ENCODE measurements at regions not wholly inside any gene's neighbourhood (a gene's known extent, or its start where the extent isn't known, plus 50 kb on each side); places are given as distances from the start of the nearest gene placed in this dataset.

GRCh38 chr4:180106122-180106521, 2137.1 kb upstream of the TENM3 start:
- H3K27me3 ChIP-seq (ENCODE audit: insufficient read depth, low read length, poor library complexity), result no peaks in the 10 kb centered on the region
- H3K4me3 ChIP-seq (ENCODE audit: low read depth in 1 of 2, low read length in 2 of 2), result no peak overlapping the region
- no peaks in the 10 kb centered on the region for H3K9me3 ChIP-seq (ENCODE audit: insufficient read depth, low read length, severe bottlenecking)
- no peak overlapping the region for H3K4me2 ChIP-seq (ENCODE audit: insufficient read depth, low read length)
- ATAC-seq (ENCODE audit: insufficient read depth, low read depth), result no peak
- TF ChIP-seq, protein P1, sequence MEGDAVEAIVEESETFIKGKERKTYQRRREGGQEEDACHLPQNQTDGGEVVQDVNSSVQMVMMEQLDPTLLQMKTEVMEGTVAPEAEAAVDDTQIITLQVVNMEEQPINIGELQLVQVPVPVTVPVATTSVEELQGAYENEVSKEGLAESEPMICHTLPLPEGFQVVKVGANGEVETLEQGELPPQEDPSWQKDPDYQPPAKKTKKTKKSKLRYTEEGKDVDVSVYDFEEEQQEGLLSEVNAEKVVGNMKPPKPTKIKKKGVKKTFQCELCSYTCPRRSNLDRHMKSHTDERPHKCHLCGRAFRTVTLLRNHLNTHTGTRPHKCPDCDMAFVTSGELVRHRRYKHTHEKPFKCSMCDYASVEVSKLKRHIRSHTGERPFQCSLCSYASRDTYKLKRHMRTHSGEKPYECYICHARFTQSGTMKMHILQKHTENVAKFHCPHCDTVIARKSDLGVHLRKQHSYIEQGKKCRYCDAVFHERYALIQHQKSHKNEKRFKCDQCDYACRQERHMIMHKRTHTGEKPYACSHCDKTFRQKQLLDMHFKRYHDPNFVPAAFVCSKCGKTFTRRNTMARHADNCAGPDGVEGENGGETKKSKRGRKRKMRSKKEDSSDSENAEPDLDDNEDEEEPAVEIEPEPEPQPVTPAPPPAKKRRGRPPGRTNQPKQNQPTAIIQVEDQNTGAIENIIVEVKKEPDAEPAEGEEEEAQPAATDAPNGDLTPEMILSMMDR (IDR thresholded peaks at IDR 0.05; ENCODE audit: borderline replicate concordance, extremely low read depth, low read length, poor library complexity, severe bottlenecking), result no peak
- TF ChIP-seq EZH2 (IDR thresholded peaks at IDR 0.05; ENCODE audit: borderline replicate concordance, low read depth, low read length, severe bottlenecking), result no peak
- DNase-seq, result no peak
- H3K4me1 ChIP-seq (ENCODE audit: insufficient read depth, low read length), result no peaks in the 10 kb centered on the region
- H3K79me2 ChIP-seq (ENCODE audit: insufficient read depth, low read length), result no peaks in the 10 kb centered on the region
- H4K20me1 ChIP-seq (ENCODE audit: insufficient read depth, low read length), result no peaks in the 10 kb centered on the region
- H3K9ac ChIP-seq (ENCODE audit: low read depth, low read length), result no peak overlapping the region
- H2AFZ ChIP-seq (ENCODE audit: low read depth, low read length), result no peak overlapping the region
- no peak overlapping the region for H3K27ac ChIP-seq (ENCODE audit: low read length)
- no peaks in the 10 kb centered on the region for H3K36me3 ChIP-seq (ENCODE audit: insufficient read depth, low read length)

DNA sequence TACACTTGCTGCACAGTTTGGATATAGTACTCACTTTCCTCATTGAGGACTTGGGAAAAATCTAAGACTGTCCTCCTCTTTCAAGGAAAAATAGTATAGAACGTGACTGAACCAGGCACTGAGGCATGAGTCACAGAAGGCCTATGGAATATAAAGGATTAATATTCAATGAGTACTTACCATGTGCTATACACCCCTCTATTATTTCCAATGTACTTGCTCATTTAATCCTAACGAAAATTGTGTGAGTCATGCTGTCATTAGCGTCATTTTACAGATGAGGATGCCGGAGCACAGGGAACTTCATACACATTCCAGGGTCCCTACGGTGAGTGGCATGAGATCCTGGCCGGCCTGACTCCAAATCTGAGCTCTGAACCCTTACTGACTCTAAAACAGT, 2136.2 kb upstream of the TENM3 start:
- TF ChIP-seq EZH2 (IDR thresholded peaks at IDR 0.05; ENCODE audit: borderline replicate concordance, low read depth, low read length, severe bottlenecking), result no peak
- TF ChIP-seq, protein P1 (IDR thresholded peaks at IDR 0.05; ENCODE audit: borderline replicate concordance, extremely low read depth, low read length, poor library complexity, severe bottlenecking), result no peak
- no peak overlapping the region for H2AFZ ChIP-seq (ENCODE audit: low read depth, low read length)
- ATAC-seq (ENCODE audit: insufficient read depth, low read depth) (no peak), DNase-seq (no peak)
- H3K4me1 ChIP-seq (ENCODE audit: insufficient read depth, low read length), result no peaks in the 10 kb centered on the region
- no peak overlapping the region for H3K27ac ChIP-seq (ENCODE audit: low read length)
- H3K9ac ChIP-seq (ENCODE audit: low read depth, low read length), result no peak overlapping the region
- H3K9me3 ChIP-seq (ENCODE audit: insufficient read depth, low read length, severe bottlenecking), result no peaks in the 10 kb centered on the region
- no peaks in the 10 kb centered on the region for H3K27me3 ChIP-seq (ENCODE audit: insufficient read depth, low read length, poor library complexity)
- H3K79me2 ChIP-seq (ENCODE audit: insufficient read depth, low read length), result no peaks in the 10 kb centered on the region
- H4K20me1 ChIP-seq (ENCODE audit: insufficient read depth, low read length), result no peaks in the 10 kb centered on the region
- no peaks in the 10 kb centered on the region for H3K36me3 ChIP-seq (ENCODE audit: insufficient read depth, low read length)
- no peak overlapping the region for H3K4me2 ChIP-seq (ENCODE audit: insufficient read depth, low read length)
- no peak overlapping the region for H3K4me3 ChIP-seq (ENCODE audit: low read depth in 1 of 2, low read length in 2 of 2)

DNA sequence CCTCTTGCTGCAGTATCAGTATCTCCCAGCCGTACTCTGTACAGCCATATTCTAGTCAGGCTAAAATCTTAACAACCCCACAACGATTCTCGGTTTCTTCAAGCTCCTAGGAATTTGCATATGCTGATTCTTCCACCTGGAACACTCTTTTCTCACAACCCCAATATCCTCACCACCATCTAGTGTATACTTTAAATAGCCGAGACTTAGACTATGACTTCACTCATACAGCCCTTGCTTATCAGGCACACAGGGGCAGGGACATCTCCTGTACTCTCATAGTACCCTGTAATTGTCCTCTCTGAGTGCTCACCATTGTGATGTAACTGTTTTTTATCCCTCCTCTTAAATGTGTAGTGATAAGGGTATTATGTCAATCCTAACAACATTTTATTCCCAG, 2126.4 kb upstream of the TENM3 start:
- H3K4me3 ChIP-seq (ENCODE audit: low read depth in 1 of 2, low read length in 2 of 2), result no peak overlapping the region
- DNase-seq, result no peak
- no peak for TF ChIP-seq EZH2 (IDR thresholded peaks at IDR 0.05; ENCODE audit: borderline replicate concordance, low read depth, low read length, severe bottlenecking)
- TF ChIP-seq, protein P1 (IDR thresholded peaks at IDR 0.05; ENCODE audit: borderline replicate concordance, extremely low read depth, low read length, poor library complexity, severe bottlenecking), result no peak
- no peaks in the 10 kb centered on the region for H4K20me1 ChIP-seq (ENCODE audit: insufficient read depth, low read length)
- no peaks in the 10 kb centered on the region for H3K36me3 ChIP-seq (ENCODE audit: insufficient read depth, low read length)
- H3K27me3 ChIP-seq (ENCODE audit: insufficient read depth, low read length, poor library complexity), result no peaks in the 10 kb centered on the region
- no peak overlapping the region for H3K9ac ChIP-seq (ENCODE audit: low read depth, low read length)
- H2AFZ ChIP-seq (ENCODE audit: low read depth, low read length), result no peak overlapping the region
- no peak overlapping the region for H3K4me2 ChIP-seq (ENCODE audit: insufficient read depth, low read length)
- no peaks in the 10 kb centered on the region for H3K9me3 ChIP-seq (ENCODE audit: insufficient read depth, low read length, severe bottlenecking)
- H3K4me1 ChIP-seq (ENCODE audit: insufficient read depth, low read length), result no peaks in the 10 kb centered on the region
- H3K79me2 ChIP-seq (ENCODE audit: insufficient read depth, low read length), result no peaks in the 10 kb centered on the region
- ATAC-seq (ENCODE audit: insufficient read depth, low read depth), result no peak
- no peak overlapping the region for H3K27ac ChIP-seq (ENCODE audit: low read length)

DNA sequence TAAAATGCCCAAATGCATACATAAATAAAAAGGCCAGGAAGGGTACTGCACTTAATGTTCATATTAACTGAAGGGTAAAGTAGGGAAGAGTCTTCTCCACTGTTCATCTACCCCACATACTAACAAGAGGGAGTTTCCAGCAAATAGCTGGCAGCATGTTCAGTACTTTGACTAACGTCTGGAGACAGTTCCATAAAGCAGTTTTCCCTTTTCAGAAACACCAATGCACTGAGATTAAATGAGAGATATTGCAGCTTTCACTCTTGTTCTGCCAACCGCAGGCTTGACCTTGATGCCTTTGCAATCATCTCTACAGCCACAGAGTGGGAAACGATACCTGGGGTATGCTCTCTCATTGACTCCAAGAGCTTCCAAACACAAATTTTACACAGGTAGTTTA, 2123.1 kb upstream of the TENM3 start:
- no peak overlapping the region for H3K4me3 ChIP-seq (ENCODE audit: low read depth in 1 of 2, low read length in 2 of 2)
- H3K36me3 ChIP-seq (ENCODE audit: insufficient read depth, low read length), result no peaks in the 10 kb centered on the region
- H3K27me3 ChIP-seq (ENCODE audit: insufficient read depth, low read length, poor library complexity), result no peaks in the 10 kb centered on the region
- no peak overlapping the region for H3K4me2 ChIP-seq (ENCODE audit: insufficient read depth, low read length)
- H3K9me3 ChIP-seq (ENCODE audit: insufficient read depth, low read length, severe bottlenecking), result no peaks in the 10 kb centered on the region
- TF ChIP-seq EZH2 (IDR thresholded peaks at IDR 0.05; ENCODE audit: borderline replicate concordance, low read depth, low read length, severe bottlenecking), result no peak
- TF ChIP-seq, protein P1 (IDR thresholded peaks at IDR 0.05; ENCODE audit: borderline replicate concordance, extremely low read depth, low read length, poor library complexity, severe bottlenecking), result no peak
- H3K4me1 ChIP-seq (ENCODE audit: insufficient read depth, low read length), result no peaks in the 10 kb centered on the region
- H4K20me1 ChIP-seq (ENCODE audit: insufficient read depth, low read length), result no peaks in the 10 kb centered on the region
- no peaks in the 10 kb centered on the region for H3K79me2 ChIP-seq (ENCODE audit: insufficient read depth, low read length)
- H2AFZ ChIP-seq (ENCODE audit: low read depth, low read length), result no peak overlapping the region
- H3K9ac ChIP-seq (ENCODE audit: low read depth, low read length), result no peak overlapping the region
- DNase-seq (no peak), ATAC-seq (ENCODE audit: insufficient read depth, low read depth) (no peak)
- H3K27ac ChIP-seq (ENCODE audit: low read length), result no peak overlapping the region
